H9 (cell line): ENCODE measurements at regions not wholly inside any gene's neighbourhood (a gene's known extent, or its start where the extent isn't known, plus 50 kb on each side); places are given as distances from the start of the nearest gene placed in this dataset.

Source experiments
- DNase-seq: peaks from one replicate; pipeline ENCODE4 v3.0.0-alpha.2; 2017
- H2AFZ ChIP-seq: one replicate; pipeline ENCODE4 v1.6.1; 2013; ENCODE audit warnings: mild to moderate bottlenecking, low read length, control low read depth, moderate library complexity
- H2AK5ac ChIP-seq: 2 replicates; pipeline ENCODE4 v1.6.1; 2013; ENCODE audit warnings: low read length, control low read depth, mixed read lengths; ENCODE audit not compliant: insufficient read length
- H2BK120ac ChIP-seq: one replicate; pipeline ENCODE4 v1.6.1; 2013; ENCODE audit warnings: low read depth, mild to moderate bottlenecking, low read length, control low read depth, inconsistent platforms; ENCODE audit not compliant: poor library complexity, severe bottlenecking
- H2BK12ac ChIP-seq: 2 replicates; pipeline ENCODE4 v1.6.1; 2013; ENCODE audit warnings: low read length, control low read depth, mixed read lengths, low read depth; ENCODE audit not compliant: insufficient read length
- H2BK15ac ChIP-seq: 2 replicates; pipeline ENCODE4 v1.6.1; 2013; ENCODE audit warnings: low read depth, low read length, control low read depth
- H2BK20ac ChIP-seq: one replicate; pipeline ENCODE4 v1.6.1; 2013; ENCODE audit warnings: low read depth, mild to moderate bottlenecking, low read length, control low read depth, inconsistent platforms; ENCODE audit not compliant: poor library complexity, severe bottlenecking
- H2BK5ac ChIP-seq: 2 replicates; pipeline ENCODE4 v1.6.1; 2013; ENCODE audit warnings: low read length, control low read depth, mixed read lengths; ENCODE audit not compliant: insufficient read length
- H3K14ac ChIP-seq: 2 replicates; pipeline ENCODE4 v1.6.1; 2013; ENCODE audit warnings: low read length, control low read depth; ENCODE audit not compliant: insufficient read depth
- H3K18ac ChIP-seq: 2 replicates; pipeline ENCODE4 v1.6.1; 2013; ENCODE audit warnings: low read depth, mild to moderate bottlenecking, mixed read lengths, low read length, control low read depth; ENCODE audit not compliant: insufficient read length
- H3K23ac ChIP-seq: 2 replicates; pipeline ENCODE4 v1.6.1; 2013; ENCODE audit warnings: low read length, control low read depth, mixed read lengths, low read depth; ENCODE audit not compliant: insufficient read length
- H3K23me2 ChIP-seq: 2 replicates; pipeline ENCODE4 v1.6.1; 2013; ENCODE audit warnings: low read depth, mild to moderate bottlenecking, mixed read lengths, low read length, control low read depth; ENCODE audit not compliant: insufficient read length, poor library complexity, severe bottlenecking
- H3K27ac ChIP-seq: 2 replicates; pipeline ENCODE4 v1.5.1; 2013; ENCODE audit warnings: low read length, control low read depth, mixed read lengths, low read depth; ENCODE audit not compliant: insufficient read length
- H3K27me3 ChIP-seq: 2 replicates; pipeline ENCODE4 v1.6.1; 2013; ENCODE audit warnings: low read length, control low read depth, inconsistent platforms; ENCODE audit not compliant: insufficient read depth
- H3K4ac ChIP-seq: 2 replicates; pipeline ENCODE4 v1.6.1; 2013; ENCODE audit warnings: low read depth, mild to moderate bottlenecking, control low read depth, inconsistent platforms, low read length, moderate library complexity
- H3K4me1 ChIP-seq: 2 replicates; pipeline ENCODE4 v1.6.1; 2013; ENCODE audit warnings: low read length, control low read depth, inconsistent platforms; ENCODE audit not compliant: insufficient read depth
- H3K4me2 ChIP-seq: 2 replicates; pipeline ENCODE4 v1.6.1; 2013; ENCODE audit warnings: low read length, control low read depth, mixed read lengths; ENCODE audit not compliant: insufficient read length, insufficient read depth
- H3K56ac ChIP-seq: 2 replicates; pipeline ENCODE4 v1.6.1; 2013; ENCODE audit warnings: low read depth, mild to moderate bottlenecking, mixed read lengths, low read length, control low read depth; ENCODE audit not compliant: insufficient read length
- H3K79me1 ChIP-seq: 2 replicates; pipeline ENCODE4 v1.6.1; 2013; ENCODE audit warnings: low read depth, mild to moderate bottlenecking, moderate library complexity, low read length, control low read depth, inconsistent platforms; ENCODE audit not compliant: insufficient read depth, poor library complexity, severe bottlenecking
- H3K79me2 ChIP-seq: 2 replicates; pipeline ENCODE4 v1.6.1; 2013; ENCODE audit warnings: low read length, control low read depth, inconsistent platforms; ENCODE audit not compliant: insufficient read depth
- H3K9ac ChIP-seq: 2 replicates; pipeline ENCODE4 v1.6.1; 2013; ENCODE audit warnings: low read length, control low read depth, mixed read lengths; ENCODE audit not compliant: insufficient read length; ENCODE audit errors: extremely low read depth
- H3K9me3 ChIP-seq: one replicate; pipeline ENCODE4 v1.6.1; 2013; ENCODE audit warnings: low read depth, low read length, inconsistent platforms; ENCODE audit not compliant: control insufficient read depth
- H3T11ph ChIP-seq: one replicate; pipeline ENCODE4 v1.6.1; 2013; ENCODE audit warnings: mild to moderate bottlenecking, low read length, control low read depth, inconsistent platforms
- H4K20me1 ChIP-seq: one replicate; pipeline ENCODE4 v1.6.1; 2013; ENCODE audit not compliant: control insufficient read depth, insufficient read length, insufficient read depth
- H4K5ac ChIP-seq: 2 replicates; pipeline ENCODE4 v1.6.1; 2013; ENCODE audit warnings: low read depth, mild to moderate bottlenecking, mixed read lengths, low read length, control low read depth; ENCODE audit not compliant: insufficient read length
- H4K8ac ChIP-seq: replicated peaks from 2 replicates; pipeline ENCODE4 v1.6.1; 2013; ENCODE audit warnings: low read length, control low read depth, mixed read lengths, low read depth; ENCODE audit not compliant: insufficient read length
- H4K91ac ChIP-seq: 2 replicates; pipeline ENCODE4 v1.6.1; 2013; ENCODE audit warnings: low read depth, mild to moderate bottlenecking, moderate library complexity, mixed read lengths, low read length, control low read depth; ENCODE audit not compliant: insufficient read length
- H3K27ac Mint-ChIP-seq, 3 experiments: 2 replicates in 2 of 3; 3 replicates in 1 of 3; pipeline ENCODE4 v1.8.0; 2020 to 2021; ENCODE audit warnings: mixed read lengths in 3 of 3, mild to moderate bottlenecking in 1 of 3, moderate library complexity in 1 of 3
- H3K27me3 Mint-ChIP-seq: 2 replicates; pipeline ENCODE4 v1.8.0; 2021; ENCODE audit warnings: low read depth, mild to moderate bottlenecking, moderate library complexity, mixed read lengths
- H3K36me3 Mint-ChIP-seq, 3 experiments: 2 replicates in 2 of 3; 3 replicates in 1 of 3; pipeline ENCODE4 v1.8.0; 2020 to 2021; ENCODE audit warnings: low read depth in 3 of 3, mixed read lengths in 3 of 3; ENCODE audit not compliant: insufficient read depth in 1 of 3
- H3K4me1 Mint-ChIP-seq, 2 experiments: 2 replicates each; pipeline ENCODE4 v1.8.0; 2020; ENCODE audit warnings: mixed read lengths in 2 of 2
- H3K4me3 Mint-ChIP-seq, 2 experiments: 2 replicates in 1 of 2; 3 replicates in 1 of 2; pipeline ENCODE4 v1.8.0; 2020 to 2021; ENCODE audit warnings: mild to moderate bottlenecking in 2 of 2, mixed read lengths in 2 of 2, moderate library complexity in 1 of 2
- H3K9me3 Mint-ChIP-seq, 2 experiments: 2 replicates in 1 of 2; 3 replicates in 1 of 2; pipeline ENCODE4 v1.8.0; 2020; ENCODE audit warnings: mild to moderate bottlenecking in 2 of 2, mixed read lengths in 2 of 2, moderate library complexity in 1 of 2
- CTCF ChIP-seq: fragments of 200-600 bp; sonication (generic); conservative IDR thresholded peaks from 3 replicates; pipeline ENCODE4 v1.8.0; 2021; ENCODE audit warnings: antibody characterized with exemption, mild to moderate bottlenecking
- WGBS: extraction: QIAGEN DNeasy Blood & Tissue Kit; methylation state at CpG from one replicate; pipeline ENCODE4 v1.1.7; 2013; ENCODE audit warnings: missing lambda C conversion rate, low lambda C conversion rate, mixed read lengths; ENCODE audit not compliant: insufficient read length; ENCODE audit errors: extremely low coverage; 5-methylcytosine and 5-hydroxymethylcytosine counted together

- DNase-seq, result no peak
- no peak overlapping the region for H2BK12ac ChIP-seq
- no peak overlapping the region for H3K27ac Mint-ChIP-seq
- no peak overlapping the region for H3K9ac ChIP-seq
- H3K4me1 ChIP-seq, result peaks cover 8% of the 10 kb centered on the region; the same call in 1 of the 2 replicates
- H3K14ac ChIP-seq, result no peak overlapping the region
- no CpG with 5 or more reads among the region's 7 CpGs for WGBS
- H3K27me3 Mint-ChIP-seq, result no peaks in the 10 kb centered on the region
- H3K56ac ChIP-seq, result no peak overlapping the region
- no peak overlapping the region for H3K27ac ChIP-seq
- no peak overlapping the region for H2AFZ ChIP-seq
- H3K23ac ChIP-seq, result no peak overlapping the region
- no peak overlapping the region for H3K18ac ChIP-seq
- no peak overlapping the region for H2AK5ac ChIP-seq
- H4K91ac ChIP-seq, result no peak overlapping the region
- no peaks in the 10 kb centered on the region for H3K9me3 ChIP-seq
- no peaks in the 10 kb centered on the region for H3K79me2 ChIP-seq
- no peak overlapping the region for H3K4me2 ChIP-seq
- H2BK20ac ChIP-seq, result no peak overlapping the region
- no peak overlapping the region for H2BK120ac ChIP-seq
- H4K5ac ChIP-seq, result no peak overlapping the region
- H3K27me3 ChIP-seq, result no peaks in the 10 kb centered on the region
- no peak overlapping the region for H2BK15ac ChIP-seq
- H4K20me1 ChIP-seq, result no peaks in the 10 kb centered on the region
- no peaks in the 10 kb centered on the region for H3K79me1 ChIP-seq
- no peak overlapping the region for H3T11ph ChIP-seq
- no peak overlapping the region for H2BK5ac ChIP-seq
- no peaks in the 10 kb centered on the region for H3K23me2 ChIP-seq
- no peak overlapping the region for H3K4ac ChIP-seq
- peaks cover 9 to 20% of the 10 kb centered on the region in 2 experiments for H3K4me1 Mint-ChIP-seq
- no peak overlapping the region for H3K4me3 Mint-ChIP-seq
- H4K8ac ChIP-seq, result no peak overlapping the region
- peaks cover 7 to 13% of the 10 kb centered on the region in 2 experiments for H3K9me3 Mint-ChIP-seq
- H3K36me3 Mint-ChIP-seq, result peaks cover 1 to 9% (median 4%) of the 10 kb centered on the region in 3 experiments; a peak in 4 of 7 replicates
- no peak for TF ChIP-seq CTCF
Observed at GRCh38 chr2:45319683-45320455, 291.2 kb downstream of the SRBD1 start.
